A549 (cell line): ENCODE measurements at regions not wholly inside any gene's neighbourhood (a gene's known extent, or its start where the extent isn't known, plus 50 kb on each side); places are given as distances from the start of the nearest gene placed in this dataset.

Source experiments
- ATAC-seq, 2 experiments: fragments of 200-7000 bp in 1 of 2; fragments of >200 bp in 1 of 2; cut with Nextera tagmentation in 1 of 2; cut with Tn5 transposase in 1 of 2; 3 replicates each; pipeline versions ENCODE4 v1.8.0 to v1.9.1; 2018 to 2020; ENCODE audit warnings: mild to moderate bottlenecking in 1 of 2, moderate library complexity in 1 of 2
- CTCF ChIA-PET: fragments of 300-600 bp; sonication (Branson Sonifier 250); formaldehyde crosslinking; extraction: SDS; loops from one replicate; lab custom pipeline; 2021; ENCODE audit warnings: antibody characterized with exemption, inconsistent platforms; lab: Yijun Ruan, JAX
- POLR2A ChIA-PET: fragments of 350-600 bp; formaldehyde crosslinking; extraction: SDS; loops from one replicate; lab custom pipeline; 2021; ENCODE audit warnings: antibody characterized with exemption, inconsistent platforms; lab: Yijun Ruan, JAX
- DNase-seq, 2 experiments: peaks; one replicate each; pipeline versions ENCODE4 v3.0.0 to v3.0.0-alpha.2; 2011 to 2016; ENCODE audit warnings: low read depth in 1 of 2, low spot score in 1 of 2
- FAIRE-seq: peaks from 2 replicates; lab custom pipeline; 2011; peaks lifted over from hg19 to GRCh38; lab: Jason Lieb, UNC
- H3K27ac ChIP-seq, 2 experiments: fragments of >200 bp; sonication (Bioruptor Twin); formaldehyde crosslinking; 3 replicates each; pipeline ENCODE4 v1.5.1; 2016 to 2017
- H3K4me1 ChIP-seq: fragments of >200 bp; sonication (Bioruptor Twin); formaldehyde crosslinking; 3 replicates; pipeline ENCODE4 v1.6.1; 2016
- H3K4me2 ChIP-seq: fragments of >200 bp; sonication (Bioruptor Twin); formaldehyde crosslinking; 3 replicates; pipeline ENCODE4 v1.6.1; 2016
- H3K4me3 ChIP-seq: fragments of >200 bp; sonication (Bioruptor Twin); formaldehyde crosslinking; 3 replicates; pipeline ENCODE4 v1.5.1; 2016
- H3K9me3 ChIP-seq: fragments of >200 bp; sonication (Bioruptor Twin); formaldehyde crosslinking; 3 replicates; pipeline ENCODE4 v1.6.1; 2016
- CBX2 ChIP-seq: fragments of 200-600 bp; sonication (generic); IDR thresholded peaks from 2 replicates; pipeline ENCODE4 v1.6.1; 2016; ENCODE audit warnings: low read depth, mild to moderate bottlenecking, borderline replicate concordance
- CEBPB ChIP-seq, 2 experiments: fragments of >200 bp in 1 of 2; sonication (Bioruptor Twin) in 1 of 2; formaldehyde crosslinking in 1 of 2; IDR thresholded peaks; 2 replicates each; pipeline ENCODE4 v1.6.1; 2012 to 2016
- CHD2 ChIP-seq: fragments of 150-350 bp; IDR thresholded peaks from 2 replicates; pipeline ENCODE4 v1.6.1; 2014; ENCODE audit warnings: low read length; ENCODE audit not compliant: partially characterized antibody
- EHMT2 ChIP-seq: fragments of 200-600 bp; sonication (generic); IDR thresholded peaks from 2 replicates; pipeline ENCODE4 v1.6.1; 2016; ENCODE audit warnings: antibody characterized with exemption, low read depth, mild to moderate bottlenecking, moderate library complexity
- ESRRA ChIP-seq: fragments of 150-350 bp; IDR thresholded peaks from 2 replicates; pipeline ENCODE4 v1.6.1; 2014; ENCODE audit warnings: mild to moderate bottlenecking, low read length, borderline replicate concordance
- FOSB ChIP-seq: fragments of 250-450 bp; sonication (Bioruptor Pico); IDR thresholded peaks from 2 replicates; pipeline ENCODE4 v1.5.0; 2020; ENCODE audit warnings: mild to moderate bottlenecking, moderate library complexity
- GATA3 ChIP-seq: IDR thresholded peaks from 2 replicates; pipeline ENCODE4 v1.6.1; 2012; ENCODE audit warnings: borderline replicate concordance
- HES2 ChIP-seq: fragments of >200 bp; sonication (Bioruptor Twin); formaldehyde crosslinking; IDR thresholded peaks from 2 replicates; pipeline ENCODE4 v1.6.1; 2016
- HEYL ChIP-seq: fragments of 250-450 bp; sonication (Bioruptor Pico); IDR thresholded peaks from 2 replicates; pipeline ENCODE4 v1.8.0; 2021; ENCODE audit warnings: mild to moderate bottlenecking, moderate library complexity
- HOXA7 ChIP-seq: fragments of 250-450 bp; sonication (Bioruptor Pico); IDR thresholded peaks from 2 replicates; pipeline ENCODE4 v1.5.0; 2020; ENCODE audit warnings: mild to moderate bottlenecking, moderate library complexity
- JUNB ChIP-seq: fragments of >200 bp; sonication (Bioruptor Twin); formaldehyde crosslinking; IDR thresholded peaks from 2 replicates; pipeline ENCODE4 v1.6.1; 2016
- KDM5A ChIP-seq: fragments of 200-600 bp; sonication (generic); IDR thresholded peaks from 2 replicates; pipeline ENCODE4 v1.6.1; 2016; ENCODE audit warnings: antibody characterized with exemption, mild to moderate bottlenecking
- MAFK ChIP-seq: fragments of 450-650 bp; IDR thresholded peaks from 2 replicates; pipeline ENCODE4 v1.6.1; 2014; ENCODE audit not compliant: partially characterized antibody
- MAX ChIP-seq: IDR thresholded peaks from 2 replicates; pipeline ENCODE4 v1.6.1; 2012
- MAZ ChIP-seq: fragments of 150-350 bp; IDR thresholded peaks from 2 replicates; pipeline ENCODE4 v1.6.1; 2014; ENCODE audit warnings: antibody characterized with exemption, low read depth, low read length, borderline replicate concordance
- NPAS2 ChIP-seq: fragments of 250-450 bp; sonication (Bioruptor Pico); IDR thresholded peaks from 2 replicates; pipeline ENCODE4 v1.8.0; 2022; ENCODE audit warnings: mild to moderate bottlenecking, moderate library complexity, borderline replicate concordance
- NR3C1 ChIP-seq: fragments of >200 bp; sonication (Bioruptor Twin); formaldehyde crosslinking; IDR thresholded peaks from 3 replicates; pipeline ENCODE4 v1.6.1; 2017
- PHF8 ChIP-seq: fragments of 200-600 bp; sonication (generic); IDR thresholded peaks from 2 replicates; pipeline ENCODE4 v1.6.1; 2016; ENCODE audit warnings: low read depth, mild to moderate bottlenecking, antibody characterized with exemption, moderate library complexity, borderline replicate concordance
- POLR2A ChIP-seq: IDR thresholded peaks from 2 replicates; pipeline ENCODE4 v1.6.1; 2012; ENCODE audit warnings: mild to moderate bottlenecking, low read length
- RAD21 ChIP-seq, 2 experiments: fragments of >200 bp in 1 of 2; sonication (Bioruptor Twin) in 1 of 2; formaldehyde crosslinking in 1 of 2; IDR thresholded peaks in 1 of 2; conservative IDR thresholded peaks in 1 of 2; 2 replicates in 1 of 2; 3 replicates in 1 of 2; pipeline ENCODE4 v1.6.1; 2012 to 2018; ENCODE audit warnings: inconsistent platforms in 1 of 2
- RCOR1 ChIP-seq: fragments of 150-350 bp; IDR thresholded peaks from 2 replicates; pipeline ENCODE4 v1.6.1; 2014; ENCODE audit warnings: antibody characterized with exemption, low read length, low read depth
- RFX5 ChIP-seq: fragments of 450-650 bp; IDR thresholded peaks from 2 replicates; pipeline ENCODE4 v1.7.1; 2014; ENCODE audit warnings: antibody characterized with exemption, mild to moderate bottlenecking, moderate library complexity
- RNF2 ChIP-seq: fragments of 200-600 bp; sonication (generic); IDR thresholded peaks from 2 replicates; pipeline ENCODE4 v1.6.1; 2016; ENCODE audit warnings: low read depth, mild to moderate bottlenecking, antibody characterized with exemption, moderate library complexity, borderline replicate concordance
- SMC3 ChIP-seq: fragments of >200 bp; sonication (Bioruptor Twin); formaldehyde crosslinking; IDR thresholded peaks from 3 replicates; pipeline ENCODE4 v1.6.1; 2018; ENCODE audit warnings: inconsistent platforms
- SREBF2 ChIP-seq: fragments of 450-650 bp; IDR thresholded peaks from 2 replicates; pipeline ENCODE4 v1.6.1; 2014; ENCODE audit warnings: mild to moderate bottlenecking, moderate library complexity
- TP53 ChIP-seq: fragments of 250-450 bp; sonication (Bioruptor Pico); IDR thresholded peaks from 2 replicates; pipeline ENCODE4 v1.5.0; 2021; ENCODE audit warnings: mild to moderate bottlenecking, moderate library complexity
- USF2 ChIP-seq: fragments of 450-650 bp; IDR thresholded peaks from 2 replicates; pipeline ENCODE4 v1.6.1; 2014; ENCODE audit warnings: antibody characterized with exemption
- ZFP36 ChIP-seq: fragments of 450-650 bp; IDR thresholded peaks from 2 replicates; pipeline ENCODE4 v1.6.1; 2014; ENCODE audit warnings: borderline replicate concordance; ENCODE audit not compliant: partially characterized antibody
- ZSCAN20 ChIP-seq: fragments of 250-450 bp; sonication (Bioruptor Pico); IDR thresholded peaks from 2 replicates; pipeline ENCODE4 v1.8.0; 2022; ENCODE audit warnings: mild to moderate bottlenecking, moderate library complexity
- WGBS: methylation state at CpG from one replicate; pipeline ENCODE4 v1.1.6; 2017; ENCODE audit errors: missing lambda C conversion rate; 5-methylcytosine and 5-hydroxymethylcytosine counted together
- TF ChIP-seq, protein P1 (sequence below): IDR thresholded peaks from 2 replicates; pipeline ENCODE4 v1.6.1; 2012

DNA sequence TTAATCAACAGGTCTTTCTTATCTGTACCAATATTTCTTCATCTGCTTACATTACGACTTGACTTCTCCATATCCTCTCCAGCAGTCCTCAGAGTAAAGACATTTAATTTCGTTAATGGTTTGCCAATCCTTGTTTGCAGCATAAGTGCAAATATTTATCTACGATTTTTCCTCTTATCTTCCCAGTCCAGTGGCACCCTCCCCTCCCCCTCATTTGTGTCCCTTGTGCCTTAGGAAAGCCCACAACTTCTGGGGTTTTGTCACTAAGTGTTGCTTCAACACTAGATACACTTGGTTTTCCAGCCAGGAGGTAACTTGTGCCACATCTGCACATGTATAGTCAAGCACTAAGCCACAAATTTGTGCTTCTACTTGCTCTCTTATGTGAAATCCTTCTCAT is 327.2 kb downstream of the CBLN4 start:
- FAIRE-seq (no peak), ATAC-seq (no peak), DNase-seq (no peak)
- Histone ChIP-seq H3K4me2 (no peak overlapping the region), H3K4me1 (no peaks in the 10 kb centered on the region), H3K9me3 (no peaks in the 10 kb centered on the region), H3K4me3 (no peak overlapping the region), H3K27ac (no peak overlapping the region)
- whole genome bisulfite sequencing = 1% methylated on average over 3 of the region's 3 CpGs
- POLR2A ChIA-PET = no interaction called here
- CTCF ChIA-PET = no interaction called here
- TF ChIP-seq RAD21 (conservative IDR thresholded peaks at IDR 0.05 in 1 of 2, IDR thresholded peaks at IDR 0.05 in 1 of 2) = no peak
- TF ChIP-seq NR3C1 = no peak
- TF ChIP-seq, protein P1, sequence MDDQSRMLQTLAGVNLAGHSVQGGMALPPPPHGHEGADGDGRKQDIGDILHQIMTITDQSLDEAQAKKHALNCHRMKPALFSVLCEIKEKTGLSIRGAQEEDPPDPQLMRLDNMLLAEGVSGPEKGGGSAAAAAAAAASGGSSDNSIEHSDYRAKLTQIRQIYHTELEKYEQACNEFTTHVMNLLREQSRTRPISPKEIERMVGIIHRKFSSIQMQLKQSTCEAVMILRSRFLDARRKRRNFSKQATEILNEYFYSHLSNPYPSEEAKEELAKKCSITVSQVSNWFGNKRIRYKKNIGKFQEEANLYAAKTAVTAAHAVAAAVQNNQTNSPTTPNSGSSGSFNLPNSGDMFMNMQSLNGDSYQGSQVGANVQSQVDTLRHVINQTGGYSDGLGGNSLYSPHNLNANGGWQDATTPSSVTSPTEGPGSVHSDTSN = no peak
- TF ChIP-seq MAZ = no peak
- TF ChIP-seq ZFP36 = no peak
- no peak for TF ChIP-seq POLR2A
- TF ChIP-seq HEYL (CRISPR knock-in tag) = no peak
- TF ChIP-seq SREBF2 = no peak
- no peak for TF ChIP-seq KDM5A
- no peak for TF ChIP-seq HOXA7 (CRISPR knock-in tag)
- TF ChIP-seq RFX5 = no peak

DNA sequence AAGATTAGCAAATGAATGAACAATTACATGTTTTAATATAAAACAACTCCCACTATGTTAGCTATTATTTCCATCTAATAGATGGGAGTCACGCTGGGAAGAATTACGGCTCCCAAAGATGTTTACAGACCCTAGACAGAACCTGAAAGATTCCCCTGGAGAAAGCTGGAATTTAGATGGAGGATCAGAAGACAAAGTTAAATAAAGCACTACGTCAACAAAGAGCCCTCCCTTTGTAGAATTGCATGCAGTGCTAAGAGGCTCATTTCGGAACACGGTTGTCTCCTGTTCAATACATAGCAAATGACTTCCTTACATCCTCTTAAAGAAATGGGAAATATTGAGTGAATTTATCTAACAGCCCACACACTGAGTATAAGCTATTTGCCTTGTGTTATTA is 328.3 kb downstream of the CBLN4 start:
- Histone ChIP-seq H3K4me2 (no peak overlapping the region), H3K27ac (no peak overlapping the region), H3K4me3 (no peak overlapping the region), H3K4me1 (no peaks in the 10 kb centered on the region), H3K9me3 (no peaks in the 10 kb centered on the region)
- ChIA-PET CTCF (no interaction called here), POLR2A (no interaction called here)
- no peak for TF ChIP-seq RAD21 (conservative IDR thresholded peaks at IDR 0.05 in 1 of 2, IDR thresholded peaks at IDR 0.05 in 1 of 2)
- no peak for TF ChIP-seq POLR2A
- TF ChIP-seq CBX2 = no peak
- TF ChIP-seq JUNB = no peak
- TF ChIP-seq FOSB = no peak
- TF ChIP-seq SMC3 = no peak
- no peak for TF ChIP-seq MAZ
- FAIRE-seq (no peak), DNase-seq (no peak), ATAC-seq (no peak)
- WGBS = 4% methylated on average over 5 of the region's 5 CpGs

GRCh38 chr20:55676097-55676496 is 329.2 kb downstream of the CBLN4 start:
- H3K9me3 ChIP-seq = no peaks in the 10 kb centered on the region
- no peak overlapping the region for H3K27ac ChIP-seq
- no peak for TF ChIP-seq PHF8
- TF ChIP-seq MAFK = peak; percentile 48
- H3K4me2 ChIP-seq = no peak overlapping the region
- no peak overlapping the region for H3K4me3 ChIP-seq
- no peaks in the 10 kb centered on the region for H3K4me1 ChIP-seq
- under 1% methylated on average over 5 of the region's 5 CpGs for WGBS
- no peak for DNase-seq
- ATAC-seq = no peak
- no peak for FAIRE-seq
- ChIA-PET POLR2A (no interaction called here), CTCF (no interaction called here)

GRCh38 chr20:55668631-55669030 is 336.7 kb downstream of the CBLN4 start:
- WGBS = 3% methylated on average over 1 of the region's 1 CpG
- POLR2A ChIA-PET = no interaction called here
- DNase-seq = no peak
- FAIRE-seq = no peak
- no peak overlapping the region for H3K4me2 ChIP-seq
- CTCF ChIA-PET = no interaction called here
- H3K9me3 ChIP-seq = no peaks in the 10 kb centered on the region
- no peak overlapping the region for H3K4me3 ChIP-seq
- no peak for ATAC-seq
- H3K27ac ChIP-seq = no peak overlapping the region
- TF ChIP-seq KDM5A (no peak), USF2 (no peak), FOSB (no peak), RNF2 (no peak), CEBPB (IDR thresholded peaks at IDR 0.05) (no peak), MAX (no peak), POLR2A (no peak), HEYL (CRISPR knock-in tag) (no peak), CHD2 (no peak), GATA3 (no peak), ESRRA (no peak), EHMT2 (no peak), HES2 (no peak), NPAS2 (CRISPR knock-in tag) (no peak), RFX5 (no peak), PHF8 (no peak), ZSCAN20 (CRISPR knock-in tag) (no peak), SREBF2 (no peak), TP53 (CRISPR knock-in tag) (no peak), RCOR1 (no peak)
- H3K4me1 ChIP-seq = no peaks in the 10 kb centered on the region
